Subcutaneous abdominal adipose tissue (tissue), 5 donors: ENCODE measurements at regions not wholly inside any gene's neighbourhood (a gene's known extent, or its start where the extent isn't known, plus 50 kb on each side); places are given as distances from the start of the nearest gene placed in this dataset.

Experiments
- H3K27ac ChIP-seq: one replicate; pipeline ENCODE4 v1.7.0; 2013; ENCODE audit warnings: low read depth, mild to moderate bottlenecking, inconsistent platforms, low read length, moderate library complexity
- H3K27me3 ChIP-seq, 5 donors: one replicate each; pipeline ENCODE4 v1.7.0; 2013; ENCODE audit warnings: low read length in 5 of 5, inconsistent platforms in 1 of 5; ENCODE audit not compliant: control insufficient read depth in 5 of 5, insufficient read depth in 4 of 5
- H3K36me3 ChIP-seq, 5 donors: one replicate each; pipeline ENCODE4 v1.7.0; 2013; ENCODE audit warnings: low read length in 5 of 5; ENCODE audit not compliant: control insufficient read depth in 5 of 5, insufficient read depth in 5 of 5
- H3K4me1 ChIP-seq, 5 donors: one replicate each; pipeline ENCODE4 v1.7.0; 2013; ENCODE audit warnings: low read length in 5 of 5, mild to moderate bottlenecking in 3 of 5, moderate library complexity in 1 of 5; ENCODE audit not compliant: control insufficient read depth in 5 of 5, insufficient read depth in 5 of 5
- H3K4me3 ChIP-seq, 5 donors: one replicate each; pipeline ENCODE4 v1.7.0; 2013; ENCODE audit warnings: low read length in 5 of 5, low read depth in 1 of 5
- H3K9ac ChIP-seq, 5 donors: one replicate each; pipeline ENCODE4 v1.7.0; 2013; ENCODE audit warnings: low read length in 5 of 5, mild to moderate bottlenecking in 4 of 5, moderate library complexity in 3 of 5
- H3K9me3 ChIP-seq, 5 donors: one replicate each; pipeline ENCODE4 v1.7.0; 2013; ENCODE audit warnings: low read length in 5 of 5; ENCODE audit not compliant: control insufficient read depth in 5 of 5
- donor health status: healthy.
- donor health status: healthy.
- donor health status: healthy.
- donor health status: healthy.
- donor health status: healthy.

DNA sequence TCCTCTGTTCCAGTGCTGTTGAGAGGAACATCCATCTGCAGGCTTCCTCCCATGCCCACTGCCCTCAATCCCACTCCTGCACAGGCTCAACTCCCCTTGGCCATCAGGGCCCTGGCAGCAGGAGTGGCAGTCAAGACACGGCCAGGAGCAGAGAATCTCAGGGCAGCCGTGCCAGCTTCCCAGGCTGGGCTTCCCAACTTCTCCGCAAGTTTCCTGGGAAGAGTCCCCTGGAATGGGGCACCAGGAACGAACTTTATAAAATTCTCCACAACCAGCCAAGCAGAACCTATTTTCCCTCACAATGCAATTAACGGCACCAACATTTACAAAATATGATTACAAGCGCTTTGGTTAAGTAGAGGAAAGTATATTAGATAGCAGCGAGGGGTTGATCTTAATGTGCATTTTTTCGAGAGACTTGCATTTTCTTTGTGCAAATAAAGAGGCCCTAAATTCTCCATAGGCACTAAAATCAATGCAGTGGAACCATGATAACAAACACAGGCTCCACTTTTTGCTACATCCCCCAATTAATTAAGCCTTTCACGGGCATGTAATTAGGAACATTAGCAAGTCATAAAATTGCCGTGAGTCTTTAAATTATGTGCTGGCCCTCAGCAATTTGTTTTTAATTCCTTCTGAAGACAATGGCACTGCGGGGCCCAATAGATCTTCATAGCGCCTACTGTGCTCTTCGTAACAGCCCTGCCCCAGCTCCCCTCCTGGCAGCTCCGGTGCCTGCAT, 99.9 kb upstream of the LHX1 start:
- Histone ChIP-seq H3K27ac (no peak overlapping the region), H3K9ac (no peak overlapping the region), H3K4me1 (no peaks in the 10 kb centered on the region), H3K27me3 (peaks cover 0 to 7% (median 4%) of the 10 kb centered on the region in 5 donors), H3K4me3 (no peak overlapping the region), H3K36me3 (no peaks in the 10 kb centered on the region), H3K9me3 (peaks cover 0 to 4% (median 0%) of the 10 kb centered on the region in 5 donors)

DNA sequence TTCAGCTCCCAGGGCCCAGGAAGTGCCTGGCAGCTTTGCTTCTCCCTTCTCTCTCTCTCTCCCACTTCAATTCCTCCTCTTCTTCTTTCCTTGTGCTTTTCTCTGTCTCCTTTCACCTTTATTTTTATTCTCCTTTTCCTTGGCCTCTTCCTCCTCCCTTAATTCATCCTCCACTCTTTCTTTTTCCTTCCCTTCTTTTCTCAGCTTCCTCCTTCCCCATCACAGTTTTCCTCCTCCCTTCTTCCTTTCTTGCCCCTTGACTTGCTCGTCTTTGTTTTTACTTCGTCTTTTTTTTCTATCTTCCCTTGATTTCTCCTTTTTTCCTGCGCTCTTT, 99.4 kb upstream of the LHX1 start:
- H3K9ac ChIP-seq, result no peak overlapping the region
- no peaks in the 10 kb centered on the region for H3K4me1 ChIP-seq
- H3K4me3 ChIP-seq, result no peak overlapping the region
- H3K9me3 ChIP-seq, result peaks cover 0 to 4% (median 0%) of the 10 kb centered on the region in 5 donors
- no peak overlapping the region for H3K27ac ChIP-seq
- no peaks in the 10 kb centered on the region for H3K36me3 ChIP-seq
- H3K27me3 ChIP-seq, result peaks cover 0 to 8% (median 8%) of the 10 kb centered on the region in 5 donors

DNA sequence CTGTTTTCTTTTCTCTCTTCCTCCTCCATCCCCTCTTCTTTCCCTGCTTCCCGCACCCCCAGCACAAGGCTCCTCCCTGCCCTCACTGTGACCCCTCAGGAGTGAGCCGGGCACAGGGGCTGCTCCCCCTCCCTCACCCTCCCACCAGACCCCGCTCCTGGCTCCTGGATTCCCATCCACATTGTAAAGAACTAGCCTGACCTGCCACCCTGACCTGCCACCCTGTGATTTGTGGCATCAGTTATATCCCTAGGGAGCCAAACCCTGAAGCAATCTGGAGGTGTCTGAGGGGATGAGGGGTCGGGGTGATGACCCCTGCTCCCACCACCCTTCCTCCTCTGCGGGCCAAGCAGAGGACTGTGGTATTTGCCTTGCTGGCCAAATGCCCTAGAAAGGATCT, 98.0 kb upstream of the LHX1 start:
- H3K27ac ChIP-seq, result no peak overlapping the region
- H3K9ac ChIP-seq, result no peak overlapping the region
- no peaks in the 10 kb centered on the region for H3K4me1 ChIP-seq
- H3K9me3 ChIP-seq, result peaks cover 0 to 4% (median 0%) of the 10 kb centered on the region in 5 donors
- no peaks in the 10 kb centered on the region for H3K36me3 ChIP-seq
- no peak overlapping the region for H3K4me3 ChIP-seq
- peaks cover 0 to 15% (median 10%) of the 10 kb centered on the region in 5 donors for H3K27me3 ChIP-seq

DNA sequence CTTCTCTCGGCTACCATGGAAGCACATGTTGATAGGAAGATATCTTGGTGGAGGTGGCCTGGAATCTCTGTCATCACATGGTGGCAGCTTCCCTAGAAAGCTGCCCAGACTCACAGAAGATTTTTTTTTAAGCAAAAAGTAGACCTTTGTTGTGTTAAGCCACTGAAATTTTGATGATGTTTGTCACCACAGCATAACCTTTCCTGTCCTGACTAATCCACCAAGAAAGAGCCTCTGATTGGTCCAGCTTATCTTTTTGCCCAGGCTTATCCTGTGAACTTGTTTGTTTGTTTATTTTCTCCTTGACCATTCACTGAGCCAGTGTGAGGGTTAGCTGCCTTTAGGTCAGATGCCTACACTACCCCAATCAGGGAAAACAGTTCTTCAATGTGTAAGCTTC, 96.5 kb upstream of the LHX1 start:
- peaks cover 0 to 4% (median 0%) of the 10 kb centered on the region in 5 donors for H3K9me3 ChIP-seq
- H3K27me3 ChIP-seq, result peaks cover 0 to 29% (median 18%) of the 10 kb centered on the region in 5 donors
- H3K36me3 ChIP-seq, result no peaks in the 10 kb centered on the region
- no peaks in the 10 kb centered on the region for H3K4me1 ChIP-seq
- H3K4me3 ChIP-seq, result no peak overlapping the region
- H3K27ac ChIP-seq, result no peak overlapping the region
- H3K9ac ChIP-seq, result no peak overlapping the region

DNA sequence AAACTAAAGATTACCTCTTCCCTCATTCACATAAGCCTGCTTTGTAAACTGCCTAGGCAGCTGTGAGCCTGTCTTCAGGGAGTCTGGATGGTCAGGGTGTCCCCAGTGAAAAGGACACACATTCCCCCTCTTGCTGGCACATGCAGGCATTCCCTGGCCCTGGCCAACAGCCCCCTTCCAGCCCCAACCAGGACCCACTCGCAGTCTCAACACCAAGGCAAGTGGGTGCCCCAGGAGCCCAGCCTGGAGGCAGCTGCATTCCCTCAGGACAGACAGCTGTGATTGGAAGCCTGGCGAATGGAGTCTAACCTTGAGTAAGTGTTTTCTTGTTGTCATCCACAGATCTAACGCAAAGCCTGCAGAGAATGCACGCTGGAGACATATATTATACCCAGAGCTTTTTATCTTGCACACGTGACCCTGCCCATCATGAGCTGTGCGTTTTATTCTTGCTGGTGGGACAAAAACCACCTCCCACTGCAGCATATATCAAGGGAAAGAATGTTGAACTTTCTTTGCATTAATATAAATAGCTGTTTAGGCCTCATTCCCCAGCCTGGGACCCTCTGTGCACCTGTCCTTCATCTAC, 95.0 kb upstream of the LHX1 start:
- H3K27ac ChIP-seq, result no peak overlapping the region
- no peaks in the 10 kb centered on the region for H3K4me1 ChIP-seq
- peaks cover 4 to 38% (median 25%) of the 10 kb centered on the region in 5 donors for H3K27me3 ChIP-seq
- H3K4me3 ChIP-seq, result no peak overlapping the region
- H3K9me3 ChIP-seq, result peaks cover 0 to 4% (median 0%) of the 10 kb centered on the region in 5 donors
- no peaks in the 10 kb centered on the region for H3K36me3 ChIP-seq
- H3K9ac ChIP-seq, result no peak overlapping the region

DNA sequence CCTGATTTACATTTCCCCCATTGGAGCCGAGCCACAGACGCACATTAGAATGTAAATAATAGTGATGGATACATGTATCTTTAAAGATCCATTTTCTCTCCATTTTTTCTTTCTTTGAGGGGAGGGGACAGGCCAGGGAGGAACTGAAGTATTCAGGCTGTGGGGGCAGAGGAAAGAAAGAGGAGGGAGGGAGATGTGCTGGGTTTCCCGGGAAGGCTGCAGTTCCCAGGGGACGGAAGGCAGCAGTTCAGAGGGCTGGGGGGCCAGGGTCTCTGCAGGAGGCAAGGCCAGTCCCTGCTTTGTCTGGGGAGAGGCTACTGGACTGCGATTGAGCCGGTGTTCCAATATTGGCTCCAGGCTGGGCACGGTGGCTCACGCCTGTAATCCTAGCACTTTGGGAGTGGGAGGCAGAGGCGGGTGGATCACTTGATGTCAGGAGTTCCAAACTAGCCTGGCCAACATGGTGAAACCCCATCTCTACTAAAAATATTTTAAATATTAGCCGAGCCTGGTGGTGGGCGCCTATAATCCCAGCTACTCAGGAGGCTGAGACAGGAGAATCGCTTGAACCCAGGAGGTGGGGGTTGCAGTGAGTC, 94.2 kb upstream of the LHX1 start:
- no peaks in the 10 kb centered on the region for H3K4me1 ChIP-seq
- H3K9me3 ChIP-seq, result peaks cover 0 to 4% (median 0%) of the 10 kb centered on the region in 5 donors
- no peak overlapping the region for H3K9ac ChIP-seq
- no peak overlapping the region for H3K4me3 ChIP-seq
- H3K36me3 ChIP-seq, result no peaks in the 10 kb centered on the region
- H3K27ac ChIP-seq, result no peak overlapping the region
- H3K27me3 ChIP-seq, result peaks cover 4 to 40% (median 27%) of the 10 kb centered on the region in 5 donors

DNA sequence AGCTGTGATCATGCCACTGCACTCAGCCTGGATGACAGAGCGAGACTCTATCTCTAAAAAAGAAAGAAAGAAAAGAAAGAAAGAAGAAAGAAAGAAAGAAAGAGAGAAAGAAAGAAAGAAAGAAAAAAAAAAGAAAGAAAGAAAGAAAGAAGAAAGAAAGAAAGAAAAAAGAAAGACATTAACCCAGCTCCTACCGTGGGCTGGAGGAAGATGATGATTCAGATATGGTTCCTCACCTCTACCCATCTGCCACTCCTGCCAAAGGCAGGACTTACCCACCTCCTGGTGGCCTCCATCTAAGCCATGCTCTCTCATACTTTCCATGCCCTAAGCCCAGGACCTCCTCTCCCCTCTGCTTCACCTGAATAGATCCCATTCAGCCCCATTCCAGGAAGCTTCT, 93.3 kb upstream of the LHX1 start:
- Histone ChIP-seq H3K4me3 (no peak overlapping the region), H3K9ac (no peak overlapping the region), H3K27me3 (peaks cover 4 to 43% (median 31%) of the 10 kb centered on the region in 5 donors), H3K36me3 (no peaks in the 10 kb centered on the region), H3K9me3 (peaks cover 0 to 4% (median 0%) of the 10 kb centered on the region in 5 donors), H3K27ac (no peak overlapping the region), H3K4me1 (no peaks in the 10 kb centered on the region)

DNA sequence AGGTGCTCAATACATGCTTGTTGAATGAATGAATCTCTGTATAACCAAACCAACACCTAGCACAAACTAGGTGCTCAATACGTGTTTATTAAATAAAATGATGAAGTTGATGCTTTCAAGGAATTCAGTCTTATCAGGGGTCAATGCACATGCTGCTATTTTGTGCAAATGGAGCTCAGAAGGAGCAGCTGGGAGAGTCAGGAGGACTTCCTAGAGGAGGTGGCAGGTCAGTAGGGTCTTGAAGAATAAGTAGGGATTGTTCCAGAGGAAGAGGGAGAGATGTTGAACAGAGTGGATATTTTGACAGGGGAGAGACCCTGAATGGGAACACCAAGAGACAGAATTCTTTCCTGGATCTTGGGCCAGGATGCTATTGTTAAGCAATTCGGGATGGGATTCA, 92.7 kb upstream of the LHX1 start:
- Histone ChIP-seq H3K36me3 (no peaks in the 10 kb centered on the region), H3K9ac (no peak overlapping the region), H3K27me3 (peaks cover 4 to 40% (median 27%) of the 10 kb centered on the region in 5 donors), H3K4me1 (no peaks in the 10 kb centered on the region), H3K27ac (no peak overlapping the region), H3K9me3 (peaks cover 0 to 4% (median 0%) of the 10 kb centered on the region in 5 donors), H3K4me3 (no peak overlapping the region)

DNA sequence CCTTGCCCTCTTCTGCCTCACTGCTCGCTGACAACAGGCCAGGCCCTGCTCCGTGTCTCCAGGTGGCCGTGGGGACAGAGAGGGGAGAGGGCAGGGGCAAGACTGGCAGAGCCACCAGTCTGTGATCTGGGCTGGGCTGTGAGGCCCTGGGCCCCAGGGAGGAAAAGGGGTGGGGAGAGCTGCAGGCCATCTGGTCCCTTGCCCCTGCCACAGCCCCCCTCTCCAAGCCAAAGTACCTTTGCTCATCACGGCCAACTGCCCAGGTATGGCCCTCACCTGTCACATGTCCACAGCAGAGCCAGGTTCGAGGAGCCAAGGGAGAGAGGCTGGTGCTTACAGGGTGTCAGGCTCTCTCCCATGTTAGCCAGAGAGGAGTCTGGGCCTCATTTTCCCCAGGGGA, 91.4 kb upstream of the LHX1 start:
- Histone ChIP-seq H3K4me1 (no peaks in the 10 kb centered on the region), H3K27me3 (peaks cover 4 to 41% (median 30%) of the 10 kb centered on the region in 5 donors), H3K9me3 (peaks cover 0 to 3% (median 0%) of the 10 kb centered on the region in 5 donors), H3K27ac (no peak overlapping the region), H3K4me3 (no peak overlapping the region), H3K9ac (no peak overlapping the region), H3K36me3 (no peaks in the 10 kb centered on the region)
